ENCODE measurements at regions not wholly inside any gene's neighbourhood (a gene's known extent, or its start where the extent isn't known, plus 50 kb on each side); places are given as distances from the start of the nearest gene placed in this dataset.

DNA sequence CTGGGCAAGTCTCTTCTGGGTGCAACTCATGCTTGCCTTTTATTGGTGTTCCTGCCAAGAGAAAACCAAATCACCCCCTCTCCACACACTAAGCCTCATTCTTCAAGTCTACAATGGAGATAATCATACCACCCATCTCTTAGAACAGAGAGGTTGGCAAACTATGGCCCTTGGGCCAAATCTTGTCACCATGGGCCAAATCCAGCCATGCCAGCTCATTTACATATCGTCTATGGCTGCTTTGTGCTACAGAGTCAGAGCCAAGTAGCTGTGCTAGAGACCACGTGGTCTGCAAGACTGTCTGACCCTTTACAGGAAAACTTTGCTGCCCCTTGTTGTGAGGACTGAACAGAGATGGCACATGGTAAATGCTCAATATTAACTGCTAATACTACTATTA, 270.3 kb upstream of the PARD3B start:
- DNase-seq, result peak; percentile 72

DNA sequence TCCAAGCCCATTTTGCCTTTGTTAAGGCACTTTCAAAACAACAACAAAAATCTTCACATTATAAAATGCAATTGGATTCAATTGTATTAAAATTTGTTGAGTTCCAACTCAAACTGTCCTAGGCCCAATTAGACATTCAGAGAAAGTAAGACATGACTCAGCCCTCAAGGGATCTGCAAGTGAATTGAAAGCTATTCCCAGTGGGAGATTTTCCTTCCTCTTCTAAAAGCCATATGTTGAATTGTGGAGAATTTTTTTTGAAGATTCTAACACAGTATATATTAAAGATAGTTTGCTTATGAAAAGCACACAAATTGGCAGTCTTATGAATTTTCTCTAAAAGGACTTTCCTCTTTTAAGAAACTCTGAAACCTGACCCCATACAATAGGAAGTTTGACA, 268.0 kb upstream of the PARD3B start:
- no peak for DNase-seq

DNA sequence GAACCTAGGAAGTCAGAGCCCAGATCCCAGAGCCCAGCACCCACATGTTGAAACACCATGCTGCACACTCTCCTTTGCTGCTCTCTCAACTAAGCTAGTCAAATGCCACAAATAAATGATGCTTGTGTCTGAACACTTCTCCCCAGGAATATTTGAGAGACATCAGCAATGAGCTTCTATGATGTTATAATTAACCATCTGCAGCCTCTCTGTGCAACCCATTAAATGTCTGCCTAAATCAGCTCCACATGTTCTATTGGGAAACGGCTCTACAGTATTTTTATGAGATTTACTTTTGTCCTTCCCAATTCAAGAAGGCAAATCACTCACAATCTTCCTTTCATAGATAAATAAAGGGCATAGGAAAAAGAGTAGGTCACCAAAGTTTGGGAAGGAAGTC, 266.8 kb upstream of the PARD3B start:
- no peak for DNase-seq

DNA sequence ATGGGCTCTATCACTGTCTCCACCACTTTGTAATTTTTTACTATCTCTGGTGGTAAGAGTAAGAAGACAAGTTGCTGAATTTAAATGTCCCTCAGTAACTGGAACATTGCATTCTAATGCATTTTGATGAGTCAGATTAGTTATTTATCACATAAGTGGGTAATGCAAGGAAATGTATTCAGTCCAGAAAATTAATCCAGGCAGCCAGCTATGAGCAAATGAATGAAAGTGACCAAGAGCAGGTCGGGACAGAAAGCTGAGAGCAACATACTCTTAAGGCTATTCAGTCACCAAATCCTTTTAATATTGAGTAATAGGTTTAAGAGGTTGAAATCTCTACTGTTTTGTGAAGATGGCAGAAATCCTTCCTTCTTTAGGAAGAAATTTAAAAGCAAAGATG, 265.5 kb upstream of the PARD3B start:
- no peak for DNase-seq

DNA sequence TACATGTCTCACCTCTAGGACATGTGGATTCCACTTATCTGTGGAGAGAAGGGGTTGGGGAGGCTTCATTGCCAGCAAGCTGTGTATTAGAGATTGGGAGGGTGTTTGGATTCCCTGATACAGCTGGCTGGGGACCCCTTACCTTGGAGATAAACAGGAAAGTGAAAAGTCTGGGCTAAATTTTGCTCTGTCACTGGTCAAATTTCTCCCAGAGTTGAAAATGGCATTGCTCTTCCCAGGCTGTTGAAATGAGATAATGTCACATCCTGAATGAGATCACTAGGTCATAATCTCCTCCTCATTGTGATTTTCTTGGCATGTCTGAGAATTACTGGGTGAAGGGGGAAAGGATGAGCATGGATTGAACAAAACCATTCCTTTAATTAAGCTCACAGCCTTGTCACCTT, 265.0 kb upstream of the PARD3B start:
- DNase-seq, result no peak

DNA sequence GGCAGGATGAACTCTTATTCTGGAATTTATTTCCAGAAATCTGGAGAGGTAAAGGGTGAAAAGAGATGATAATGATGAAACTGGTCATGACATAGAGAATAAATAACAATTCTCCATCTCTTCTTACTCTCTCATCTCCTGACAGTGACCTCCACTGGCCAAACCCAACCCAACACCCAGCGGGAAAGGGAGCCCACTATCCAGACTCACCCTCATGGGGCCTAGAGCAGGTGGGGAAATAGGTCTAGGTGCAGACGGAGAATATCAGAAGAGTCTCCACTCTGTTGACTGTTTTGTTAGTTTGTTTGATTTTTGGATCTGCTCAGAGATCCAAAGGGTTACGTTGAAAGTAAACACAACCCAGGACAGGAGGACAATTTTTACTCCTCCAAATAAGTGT, 263.2 kb upstream of the PARD3B start:
- no peak for DNase-seq

DNA sequence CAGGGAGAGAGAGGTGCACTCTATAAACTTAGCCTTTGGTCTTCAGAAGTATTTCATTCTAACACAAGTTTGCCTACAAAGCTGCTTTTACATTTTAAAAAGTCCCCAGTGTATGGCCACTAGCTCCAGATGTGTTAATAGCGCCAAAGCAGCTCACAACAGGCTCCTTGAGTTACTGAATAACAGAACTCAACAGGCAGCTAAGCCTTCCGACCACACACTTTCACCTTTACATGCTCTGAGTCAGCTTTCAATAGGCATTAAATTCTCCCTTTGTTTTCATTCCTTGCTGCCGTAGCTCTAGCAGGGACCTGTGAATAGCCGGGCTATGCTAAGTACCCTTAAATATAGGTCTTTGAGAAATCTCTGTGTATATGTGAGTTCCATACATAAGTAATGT, 262.8 kb upstream of the PARD3B start:
- DNase-seq, result no peak

DNA sequence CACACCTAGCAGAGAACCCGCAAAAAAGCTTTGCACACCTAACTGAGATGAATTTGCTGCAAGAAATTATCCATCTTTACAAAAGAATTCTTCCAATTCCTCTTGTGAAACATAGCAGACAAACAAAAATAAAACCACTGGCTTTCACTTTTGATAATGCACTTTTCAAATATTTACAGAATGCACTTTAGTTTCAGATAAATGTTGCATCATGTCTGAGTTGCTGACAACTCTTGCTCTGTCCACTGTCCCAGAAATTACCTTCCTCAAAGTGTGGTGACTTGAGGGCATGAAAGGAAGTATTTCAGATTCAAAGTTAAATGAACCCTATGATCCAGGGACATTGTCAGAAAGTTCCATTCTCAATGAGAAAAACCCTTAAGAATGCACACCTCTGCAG, 256.2 kb upstream of the PARD3B start:
- DNase-seq, result no peak

DNA sequence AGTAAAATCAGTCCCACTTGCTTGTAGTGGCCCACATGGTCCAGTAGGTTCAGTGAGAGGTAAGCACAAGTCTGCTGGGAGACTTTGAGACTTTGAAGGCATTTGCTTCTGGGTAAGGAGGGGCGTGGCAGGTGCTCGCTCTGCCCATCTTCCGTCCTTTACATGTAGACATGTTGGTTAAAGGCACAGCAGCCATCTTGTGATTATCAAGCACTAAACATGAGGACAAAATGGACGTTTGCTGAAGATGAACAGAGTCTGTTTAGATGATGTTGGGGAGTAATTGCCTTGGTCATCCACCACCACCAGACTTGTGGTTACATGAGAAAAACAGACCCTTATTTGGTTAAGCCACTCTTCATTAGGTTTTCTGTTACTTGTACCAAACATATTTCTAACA, 252.8 kb upstream of the PARD3B start:
- DNase-seq, result no peak

DNA sequence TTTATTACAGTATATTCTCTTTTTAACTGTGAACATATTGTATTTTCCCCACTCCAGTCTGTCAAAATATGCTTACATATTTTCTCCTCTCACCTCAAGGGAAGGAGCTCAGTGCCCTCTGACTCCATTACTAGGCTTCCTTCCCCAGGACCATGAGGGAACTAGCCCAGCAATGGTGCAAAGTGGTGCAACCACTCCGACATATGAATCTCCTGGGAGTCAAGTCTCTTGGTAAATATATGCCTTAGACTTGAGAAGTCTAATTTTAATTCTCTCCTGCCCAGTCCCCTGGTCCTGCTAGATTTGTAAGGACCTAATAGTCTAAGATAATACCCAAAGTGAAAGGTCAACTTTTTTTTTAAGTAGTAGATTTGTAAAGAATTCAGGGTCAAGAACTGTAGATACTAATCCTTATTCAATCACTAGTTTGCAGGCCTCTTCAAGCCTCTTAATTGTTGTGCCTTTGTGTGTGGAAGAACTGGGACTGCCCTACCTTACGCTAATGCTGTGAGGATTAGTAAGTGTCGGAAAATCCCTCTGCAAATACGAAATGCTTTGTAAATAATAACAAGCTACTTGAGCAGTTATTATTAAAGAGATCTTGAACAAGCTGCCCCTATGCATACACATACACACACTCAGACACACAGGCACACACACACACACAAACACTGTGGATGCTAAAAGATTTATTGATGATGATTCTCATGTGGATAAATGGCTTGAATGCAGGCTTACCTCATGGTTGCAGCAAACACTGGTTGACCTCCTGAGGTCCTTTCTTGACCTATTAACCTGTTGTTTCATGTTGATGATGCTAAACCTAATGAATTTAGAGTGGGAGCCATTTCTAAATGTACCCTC, 251.2 kb upstream of the PARD3B start:
- DNase-seq, result no peak

DNA sequence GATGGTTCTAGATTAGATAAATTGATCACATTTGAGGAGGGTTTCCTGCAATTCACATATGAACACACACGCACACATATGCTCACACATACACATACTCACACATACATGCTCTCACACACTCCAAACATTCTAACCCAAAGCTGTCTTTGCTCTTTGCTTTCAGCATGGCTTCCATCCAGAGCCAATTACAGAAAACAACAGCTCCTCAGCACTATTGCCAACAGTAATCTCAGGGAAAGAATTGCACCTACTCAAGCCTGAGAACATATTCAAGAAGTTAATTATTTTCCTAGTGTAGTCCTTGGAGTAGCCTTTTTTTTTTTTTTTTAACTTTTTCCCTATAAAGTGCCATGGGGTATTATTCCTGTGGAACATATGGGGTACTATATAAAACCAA, 246.9 kb upstream of the PARD3B start:
- no peak for DNase-seq

DNA sequence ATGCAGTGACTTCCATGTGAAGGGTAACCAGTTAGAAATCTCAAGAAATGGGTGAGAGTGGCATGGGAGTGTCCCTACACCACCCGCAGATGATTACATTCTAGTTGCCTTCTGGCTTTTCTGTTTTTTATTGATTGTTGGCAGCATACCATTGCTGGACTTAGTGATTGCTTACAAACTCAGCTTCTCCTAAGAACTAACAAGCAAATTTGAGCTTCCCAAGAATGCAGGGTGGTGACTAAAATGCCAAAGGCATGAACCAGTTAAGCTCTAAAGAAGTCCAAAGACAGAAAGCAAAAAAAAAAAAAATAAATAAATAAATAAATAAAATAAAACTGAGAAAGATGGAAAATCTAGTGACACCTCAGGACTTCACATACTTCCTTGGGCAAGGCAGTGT, 245.5 kb upstream of the PARD3B start:
- no peak for DNase-seq

DNA sequence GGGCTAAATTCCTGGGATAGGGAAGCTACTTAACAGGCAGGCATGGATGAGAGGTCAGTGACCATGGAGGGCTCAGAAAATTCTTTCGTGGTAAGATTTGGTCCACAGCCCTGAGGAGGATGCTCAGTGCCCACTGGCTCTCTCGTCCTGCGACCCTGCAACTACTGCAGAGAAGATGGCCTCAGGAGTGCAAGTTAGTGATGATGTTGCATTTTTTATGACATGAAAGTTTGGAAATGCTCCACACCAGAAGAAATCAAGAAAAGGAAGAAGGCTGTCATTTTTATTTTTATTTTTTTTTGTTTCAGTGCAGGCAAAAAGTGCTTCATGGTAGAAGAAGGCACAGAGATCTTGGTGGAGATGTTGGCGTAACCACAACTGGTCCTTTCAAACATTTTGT, 238.6 kb upstream of the PARD3B start:
- DNase-seq, result no peak

DNA sequence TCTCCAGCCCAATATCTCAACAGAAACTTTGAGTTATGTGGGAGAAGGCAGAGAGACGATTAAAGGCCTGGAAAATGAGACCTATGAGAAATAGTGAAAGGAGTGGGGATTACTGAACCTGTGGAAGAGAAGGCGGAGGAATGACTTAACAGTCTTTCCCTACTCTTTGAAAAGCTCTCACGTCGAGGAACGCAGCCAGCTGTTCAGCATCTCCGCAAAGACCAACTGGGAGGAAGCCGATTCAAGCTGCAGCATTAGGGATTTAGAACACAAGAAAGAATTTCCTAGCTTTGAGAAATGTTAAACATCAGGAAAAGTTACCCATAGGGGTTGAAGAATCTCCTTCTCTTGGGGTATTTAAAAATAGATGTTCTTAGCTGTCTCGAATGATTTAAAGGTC, 233.2 kb upstream of the PARD3B start:
- DNase-seq, result no peak

DNA sequence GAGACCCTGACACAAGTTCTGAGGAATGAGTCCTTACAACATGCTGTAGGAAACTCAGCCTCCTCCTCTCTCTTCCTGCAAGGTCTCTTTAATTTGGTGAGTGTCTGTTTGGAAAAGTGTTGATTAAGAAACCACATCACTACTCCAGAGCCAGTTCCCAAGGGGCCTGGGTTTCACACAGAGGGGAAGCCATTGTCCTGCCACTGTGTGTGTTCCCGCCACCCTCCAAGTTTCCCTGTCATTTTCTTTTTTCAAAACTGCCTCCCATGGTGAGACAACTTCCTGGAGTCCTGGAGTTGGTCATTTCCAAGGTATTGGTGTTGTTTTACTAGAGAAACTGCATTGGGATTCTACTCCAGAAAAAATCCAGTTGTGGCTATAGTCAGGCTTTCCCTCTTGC, 232.0 kb upstream of the PARD3B start:
- DNase-seq, result no peak

DNA sequence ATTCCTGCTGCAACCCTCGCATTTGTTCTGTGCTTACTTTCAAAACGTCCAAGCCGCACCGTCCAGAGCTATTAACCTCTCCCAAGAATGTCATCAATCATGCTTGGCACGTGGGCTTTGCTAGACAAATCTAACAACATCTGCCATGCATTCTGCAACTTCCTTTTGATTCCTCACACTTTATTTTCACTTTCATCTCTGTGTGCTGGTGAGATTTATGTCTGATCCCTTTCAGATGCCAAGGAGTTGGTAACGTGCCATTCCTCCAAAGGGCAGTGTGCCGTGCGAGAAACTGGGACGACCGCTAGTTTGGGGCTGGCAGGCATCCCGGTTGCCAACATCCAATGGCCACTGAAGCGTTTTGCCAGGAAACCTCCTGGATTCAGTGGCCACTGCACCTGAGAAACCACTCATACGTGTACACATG, 230.0 kb upstream of the PARD3B start:
- peak; percentile 4 for DNase-seq

DNA sequence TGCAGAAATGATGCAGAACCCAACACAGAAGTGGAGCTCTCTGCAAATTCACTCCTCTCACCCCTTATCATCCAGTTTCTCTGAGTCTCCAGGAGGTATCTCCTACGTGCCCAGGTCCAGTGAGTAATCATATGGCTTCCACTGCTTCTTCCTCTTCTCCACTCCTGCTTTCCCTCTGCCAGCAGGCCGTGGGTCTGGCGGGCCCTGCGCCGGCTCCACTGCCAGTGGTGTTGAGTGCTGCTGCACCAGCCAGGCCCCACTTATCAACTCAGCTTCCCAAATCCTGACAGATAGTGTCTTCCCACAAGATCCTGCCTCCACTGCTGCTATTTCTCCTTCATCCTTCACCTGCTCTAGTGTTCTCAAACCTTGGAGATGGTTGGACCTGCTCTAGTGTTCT, 227.6 kb upstream of the PARD3B start:
- no peak for DNase-seq

DNA sequence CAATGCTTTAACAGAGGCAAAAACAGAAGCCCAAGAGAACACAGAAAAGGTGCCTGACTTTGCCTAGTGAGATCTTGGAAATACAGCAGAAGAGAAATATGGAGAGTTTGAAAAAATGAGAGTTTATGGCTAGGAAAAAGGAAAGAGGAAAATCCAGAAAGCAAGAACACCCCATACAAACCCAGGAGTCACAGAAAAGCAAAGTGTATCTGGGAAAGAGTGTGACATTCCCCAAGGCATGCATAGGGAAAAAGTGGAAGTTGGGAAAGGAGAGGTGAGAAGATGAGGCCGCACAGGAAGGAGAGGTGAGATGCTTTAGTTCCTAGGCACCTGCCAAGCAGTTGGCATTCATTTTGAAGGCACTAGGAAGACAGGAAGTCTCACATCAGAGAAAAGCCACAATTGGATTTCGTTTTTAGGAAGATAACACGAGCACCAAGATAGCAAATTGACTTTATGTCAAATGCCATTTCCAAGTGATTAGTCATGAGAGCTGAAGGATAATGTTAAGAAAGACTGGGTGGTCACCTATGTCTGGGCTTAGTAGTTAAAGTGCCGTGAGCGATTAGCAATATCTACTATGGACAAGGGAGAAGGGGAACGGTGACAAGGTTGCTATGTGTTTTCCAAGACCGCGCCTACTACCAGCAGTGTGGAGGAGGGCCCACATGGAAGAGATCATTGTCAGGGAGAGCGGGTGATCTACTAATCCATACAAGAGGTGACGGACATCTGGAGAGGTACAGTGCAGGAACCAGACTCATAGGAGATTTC, 224.1 kb upstream of the PARD3B start:
- DNase-seq, result no peak

DNA sequence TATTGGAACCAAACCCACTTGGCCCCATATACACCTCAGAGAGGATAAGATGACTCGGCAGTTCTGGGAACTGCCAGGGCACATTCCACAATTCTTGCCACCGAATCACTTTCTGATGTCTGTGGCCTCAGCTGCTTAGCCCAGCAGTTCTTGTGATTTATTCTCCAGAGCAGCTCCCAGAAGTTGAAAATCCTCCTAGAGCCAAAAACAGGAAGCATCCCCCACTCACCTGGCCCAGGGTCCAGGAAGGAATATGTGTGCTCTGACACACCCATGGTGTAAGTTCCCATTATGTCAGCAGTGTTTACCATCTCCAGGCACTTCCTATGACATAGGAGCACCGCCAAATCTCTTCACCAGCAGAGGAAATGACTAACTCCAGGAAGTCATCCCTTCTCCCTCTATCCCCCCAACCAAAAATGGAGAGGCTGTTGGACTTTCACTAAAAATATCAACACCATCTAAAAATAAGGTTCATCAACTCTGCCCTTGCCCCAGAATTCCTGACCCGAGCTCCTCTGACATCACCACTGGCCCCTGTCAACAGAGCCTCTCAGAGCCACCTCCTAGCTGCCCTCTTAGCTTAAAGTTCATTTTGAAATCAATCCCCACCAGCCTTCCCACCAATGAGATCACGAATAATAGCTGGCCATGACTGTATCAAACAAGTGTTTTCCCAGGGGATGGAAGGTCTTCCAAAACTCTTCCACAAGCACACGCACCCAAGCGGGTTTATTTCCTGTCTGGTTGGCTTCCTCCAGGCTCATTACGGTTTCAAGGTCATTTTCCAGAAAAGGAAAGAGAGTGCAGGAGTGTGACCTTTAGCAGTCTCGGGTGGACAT, 223.1 kb upstream of the PARD3B start:
- no peak for DNase-seq

DNA sequence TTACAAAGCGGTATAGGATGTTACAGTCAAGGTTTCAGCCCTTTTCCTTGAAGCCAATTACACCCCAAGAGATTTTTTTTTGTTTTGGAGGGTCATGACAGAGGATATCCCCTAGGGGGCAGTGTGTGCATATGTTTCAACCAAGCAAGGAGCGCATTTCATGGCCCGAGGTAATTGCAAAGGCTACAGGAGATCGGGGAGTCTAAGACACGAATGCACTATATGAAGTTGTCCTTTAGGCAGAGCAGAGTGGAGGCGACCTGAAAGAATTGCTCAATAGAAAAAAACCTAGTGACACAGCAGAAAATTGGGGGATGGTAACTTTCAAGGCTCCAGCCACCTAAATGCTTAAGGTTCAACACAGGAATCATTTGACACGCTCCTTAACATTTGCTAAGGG, 219.8 kb upstream of the PARD3B start:
- peak; percentile 49 for DNase-seq

DNA sequence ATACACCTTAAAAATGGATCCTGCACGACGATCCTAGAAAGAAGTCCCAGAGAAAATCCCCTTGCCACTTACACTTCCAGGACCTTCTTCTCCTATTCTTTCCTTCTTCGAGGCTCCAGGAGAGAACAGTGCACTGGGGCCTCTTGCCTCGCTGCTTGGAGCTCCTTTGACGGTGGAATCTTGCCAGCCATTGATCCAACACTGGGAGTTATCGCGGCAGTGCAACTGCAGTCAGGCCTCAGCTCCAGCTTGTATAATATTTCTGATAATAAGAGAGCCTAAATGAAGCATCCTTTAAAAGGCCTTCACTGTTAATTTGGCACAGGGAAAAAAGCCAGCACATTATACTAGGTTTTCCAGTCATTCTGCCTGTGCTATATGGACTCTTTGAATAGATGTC, 216.9 kb upstream of the PARD3B start:
- no peak for DNase-seq

DNA sequence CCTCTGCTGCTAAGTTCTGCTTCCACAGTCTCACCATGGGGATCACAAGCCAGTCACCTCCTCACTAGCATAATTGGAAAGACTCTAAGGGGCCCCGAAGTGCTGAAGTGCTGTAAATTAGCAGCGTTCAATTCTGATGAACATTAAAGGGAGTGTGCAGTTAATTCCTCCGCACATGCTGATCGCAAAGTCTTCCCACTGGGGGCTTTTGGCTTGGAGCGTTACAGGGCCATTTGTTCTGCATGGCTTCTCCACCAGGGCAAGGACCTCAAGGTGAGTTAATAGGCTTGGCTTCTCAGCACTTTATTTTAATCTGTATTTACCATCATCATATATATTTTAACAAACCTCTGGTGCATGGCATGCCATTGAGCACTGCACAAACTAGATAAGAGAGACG, 216.3 kb upstream of the PARD3B start:
- DNase-seq, result no peak

DNA sequence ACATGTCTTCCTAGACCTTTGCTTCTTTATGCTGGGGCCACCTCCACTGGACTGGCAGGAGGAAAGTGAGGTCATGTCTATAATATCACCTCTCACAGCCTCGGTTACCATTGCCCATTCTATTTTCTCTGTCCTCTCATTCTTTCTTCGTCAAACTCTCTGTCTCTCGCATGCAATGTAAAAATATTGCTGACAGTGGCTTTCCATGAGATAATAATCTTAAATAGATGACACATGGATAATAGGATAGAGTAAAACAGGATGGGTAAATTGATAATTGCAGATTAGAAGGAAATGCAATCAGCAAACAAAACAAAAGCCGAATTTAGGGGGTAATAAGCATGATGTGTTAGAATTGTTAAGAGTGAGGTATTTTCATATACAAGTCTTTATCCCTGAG, 215.7 kb upstream of the PARD3B start:
- no peak for DNase-seq

All from occipital lobe (tissue), 1 donor.